H1 (cell line): ENCODE measurements at regions not wholly inside any gene's neighbourhood (a gene's known extent, or its start where the extent isn't known, plus 50 kb on each side); places are given as distances from the start of the nearest gene placed in this dataset.
"Not testable (repeated sequence)": the region's sequence is repeated elsewhere in the genome, so short reads cannot be mapped to it uniquely, and the experiment has no call there.

ENCODE experiments used
- CTCF ChIA-PET: fragments of 300-600 bp; sonication (Branson Sonifier 250); formaldehyde crosslinking; loops from one replicate; lab custom pipeline; 2021; ENCODE audit not compliant: partially characterized antibody; lab: Charles Lee
- POLR2A ChIA-PET: fragments of 300-600 bp; sonication (Branson Sonifier 250); formaldehyde crosslinking; loops from one replicate; lab custom pipeline; 2021; ENCODE audit warnings: inconsistent platforms; ENCODE audit not compliant: partially characterized antibody; lab: Charles Lee
- DNase-seq, 2 experiments: peaks; one replicate each; pipeline versions ENCODE4 v3.0.0 to v3.0.0-alpha.2; 2010 to 2022; ENCODE audit warnings: low spot score in 2 of 2, low read depth in 1 of 2, mixed read lengths in 1 of 2
- FAIRE-seq: peaks from 2 replicates; lab custom pipeline; 2011; peaks lifted over from hg19 to GRCh38; lab: Jason Lieb, UNC
- H2AFZ ChIP-seq: 2 replicates; pipeline ENCODE4 v1.8.1; 2012; ENCODE audit warnings: low read length, inconsistent platforms
- H2AK5ac ChIP-seq: 2 replicates; pipeline ENCODE4 v1.6.1; 2013; ENCODE audit warnings: low read depth, low read length
- H2BK120ac ChIP-seq: replicated peaks from 2 replicates; pipeline ENCODE3; 2013; ENCODE audit warnings: low read depth, low read length, inconsistent platforms
- H2BK12ac ChIP-seq: 2 replicates; pipeline ENCODE4 v1.6.1; 2013; ENCODE audit warnings: low read depth, low read length
- H2BK15ac ChIP-seq: 2 replicates; pipeline ENCODE4 v1.6.1; 2013; ENCODE audit warnings: low read length
- H2BK20ac ChIP-seq: 2 replicates; pipeline ENCODE4 v1.6.1; 2013; ENCODE audit warnings: low read length
- H2BK5ac ChIP-seq: 2 replicates; pipeline ENCODE4 v1.6.1; 2013; ENCODE audit warnings: low read depth, low read length
- H3K14ac ChIP-seq: 2 replicates; pipeline ENCODE4 v1.6.1; 2013; ENCODE audit warnings: inconsistent platforms; ENCODE audit not compliant: insufficient read length
- H3K18ac ChIP-seq: 2 replicates; pipeline ENCODE4 v1.6.1; 2013; ENCODE audit warnings: low read length; ENCODE audit errors: extremely low read depth
- H3K23ac ChIP-seq: 2 replicates; pipeline ENCODE4 v1.6.1; 2013; ENCODE audit warnings: inconsistent platforms; ENCODE audit not compliant: insufficient read length
- H3K23me2 ChIP-seq: 2 replicates; pipeline ENCODE4 v1.6.1; 2013; ENCODE audit warnings: low read depth, low read length
- H3K27ac ChIP-seq: 2 replicates; pipeline ENCODE4 v1.6.1; 2011; ENCODE audit warnings: low read depth, low read length, inconsistent platforms
- H3K27me3 ChIP-seq, 4 experiments: replicated peaks in 1 of 4; 1 replicate in 1 of 4; 2 replicates in 3 of 4; pipeline versions ENCODE4 v1.6.1 to v1.8.1; 2011 to 2013; ENCODE audit warnings: low read length in 3 of 4, mild to moderate bottlenecking in 3 of 4, inconsistent platforms in 2 of 4, mixed read lengths in 2 of 4, moderate library complexity in 1 of 4; ENCODE audit not compliant: control insufficient read depth in 3 of 4, insufficient read depth in 3 of 4; ENCODE audit errors: extremely low read depth in 1 of 4
- H3K36me3 ChIP-seq, 4 experiments: 2 replicates each; pipeline versions ENCODE4 v1.6.1 to v1.8.1; 2011 to 2013; ENCODE audit warnings: mild to moderate bottlenecking in 4 of 4, low read length in 3 of 4, moderate library complexity in 2 of 4, control low read depth in 1 of 4, inconsistent platforms in 1 of 4; ENCODE audit not compliant: insufficient read depth in 4 of 4, control insufficient read depth in 2 of 4
- H3K4ac ChIP-seq: replicated peaks from 2 replicates; pipeline ENCODE3; 2013; ENCODE audit warnings: low read length, low read depth, mixed read lengths, inconsistent platforms; ENCODE audit not compliant: insufficient read length
- H3K4me1 ChIP-seq, 4 experiments: replicated peaks in 1 of 4; 1 replicate in 1 of 4; 2 replicates in 3 of 4; pipeline versions ENCODE4 v1.6.1 to v1.8.1; 2011 to 2013; ENCODE audit warnings: low read length in 3 of 4, inconsistent platforms in 2 of 4, mixed read lengths in 1 of 4; ENCODE audit not compliant: insufficient read depth in 4 of 4, control insufficient read depth in 3 of 4
- H3K4me2 ChIP-seq, 2 experiments: 2 replicates each; pipeline versions ENCODE4 v1.6.1 to v1.8.1; 2011 to 2013; ENCODE audit warnings: low read depth in 2 of 2, low read length in 2 of 2, control low read depth in 1 of 2, inconsistent platforms in 1 of 2, mild to moderate bottlenecking in 1 of 2; ENCODE audit not compliant: insufficient read depth in 1 of 2
- H3K4me3 ChIP-seq, 4 experiments: fragments of 200-600, 300-600 bp in 1 of 4; sonication (generic), shearing (Covaris generic), sonication (Bioruptor Twin) in 1 of 4; 2 replicates each; pipeline versions ENCODE4 v1.5.1 to v1.8.1; 2011 to 2016; ENCODE audit warnings: low read length in 4 of 4, low read depth in 3 of 4, control low read depth in 2 of 4, inconsistent platforms in 2 of 4, mild to moderate bottlenecking in 2 of 4, mixed read lengths in 1 of 4, moderate library complexity in 1 of 4; ENCODE audit not compliant: insufficient read depth in 2 of 4; ENCODE audit errors: extremely low read depth in 1 of 4
- H3K56ac ChIP-seq: replicated peaks from 2 replicates; pipeline ENCODE3; 2013; ENCODE audit warnings: low read depth, mild to moderate bottlenecking, mixed read lengths, low read length, inconsistent platforms; ENCODE audit not compliant: insufficient read length
- H3K79me1 ChIP-seq: 2 replicates; pipeline ENCODE4 v1.6.1; 2013; ENCODE audit warnings: low read depth, low read length, control low read depth
- H3K79me2 ChIP-seq, 2 experiments: 2 replicates each; pipeline versions ENCODE4 v1.6.1 to v1.8.1; 2012 to 2013; ENCODE audit warnings: low read length in 2 of 2, mild to moderate bottlenecking in 2 of 2, inconsistent platforms in 1 of 2; ENCODE audit not compliant: insufficient read depth in 2 of 2, control insufficient read depth in 1 of 2
- H3K9ac ChIP-seq, 4 experiments: replicated peaks in 1 of 4; 1 replicate in 1 of 4; 2 replicates in 3 of 4; pipeline versions ENCODE4 v1.6.1 to v1.8.1; 2011 to 2013; ENCODE audit warnings: low read depth in 3 of 4, low read length in 3 of 4, control low read depth in 2 of 4, mild to moderate bottlenecking in 2 of 4, moderate library complexity in 2 of 4, inconsistent platforms in 1 of 4; ENCODE audit errors: extremely low read depth in 1 of 4
- H3K9me3 ChIP-seq, 2 experiments: 2 replicates each; pipeline versions ENCODE4 v1.6.1 to v1.8.1; 2012 to 2013; ENCODE audit warnings: mild to moderate bottlenecking in 2 of 2, moderate library complexity in 2 of 2, control low read depth in 1 of 2, inconsistent platforms in 1 of 2, low read depth in 1 of 2, low read length in 1 of 2, mixed read lengths in 1 of 2; ENCODE audit not compliant: insufficient read depth in 2 of 2
- H4K20me1 ChIP-seq, 2 experiments: replicated peaks in 1 of 2; 2 replicates each; pipeline versions ENCODE3 to v1.8.1; 2011 to 2013; ENCODE audit warnings: inconsistent platforms in 2 of 2, low read length in 2 of 2, mild to moderate bottlenecking in 1 of 2; ENCODE audit not compliant: insufficient read depth in 2 of 2, control insufficient read depth in 1 of 2
- H4K5ac ChIP-seq: 2 replicates; pipeline ENCODE4 v1.6.1; 2013; ENCODE audit warnings: low read length, low read depth, mixed read lengths, inconsistent platforms; ENCODE audit not compliant: insufficient read length
- H4K8ac ChIP-seq: 2 replicates; pipeline ENCODE4 v1.8.0; 2013; ENCODE audit warnings: mild to moderate bottlenecking, moderate library complexity, low read length, inconsistent platforms; ENCODE audit not compliant: insufficient read depth; ENCODE audit errors: extremely low read depth
- H4K91ac ChIP-seq: replicated peaks from 2 replicates; pipeline ENCODE3; 2013; ENCODE audit warnings: low read length, mixed read lengths, inconsistent platforms; ENCODE audit not compliant: insufficient read length
- WGBS, 2 experiments: shearing (Covaris generic) in 1 of 2; methylation state at CpG; one replicate each; pipeline versions ENCODE4 v1.1.6 to v1.1.7; 2013 to 2015; ENCODE audit warnings: low lambda C conversion rate in 2 of 2, mixed read lengths in 2 of 2, inconsistent platforms in 1 of 2, low coverage in 1 of 2, missing lambda C conversion rate in 1 of 2; ENCODE audit not compliant: insufficient replicate concordance in 2 of 2, insufficient coverage in 1 of 2, insufficient read length in 1 of 2; ENCODE audit errors: extremely low coverage in 1 of 2, missing lambda C conversion rate in 1 of 2; 5-methylcytosine and 5-hydroxymethylcytosine counted together

- H3K9ac ChIP-seq, H3K27ac ChIP-seq, H3K27me3 ChIP-seq, H2BK12ac ChIP-seq, H3K23me2 ChIP-seq, FAIRE-seq, H3K79me1 ChIP-seq, POLR2A ChIA-PET, H4K8ac ChIP-seq, H3K14ac ChIP-seq, H3K4ac ChIP-seq, H2BK5ac ChIP-seq, H3K36me3 ChIP-seq, H3K56ac ChIP-seq, H2AK5ac ChIP-seq, H3K18ac ChIP-seq, H2BK15ac ChIP-seq, H2AFZ ChIP-seq, H3K79me2 ChIP-seq, CTCF ChIA-PET, H3K4me3 ChIP-seq, H4K20me1 ChIP-seq, H2BK20ac ChIP-seq, H3K4me1 ChIP-seq, H3K23ac ChIP-seq, H3K4me2 ChIP-seq, H4K5ac ChIP-seq, DNase-seq, H2BK120ac ChIP-seq, H4K91ac ChIP-seq: not testable (repeated sequence)
- peaks cover 31 to 34% of the 10 kb centered on the region in 2 experiments for H3K9me3 ChIP-seq
- WGBS, 2 experiments = 83% methylated on average over 10 of the region's 11 CpGs; no CpG with 5 or more reads in 1 of the 2 experiments
Observed at GRCh38 chr20:29062451-29062850, 2195.0 kb upstream of the DEFB115 start.

DNA sequence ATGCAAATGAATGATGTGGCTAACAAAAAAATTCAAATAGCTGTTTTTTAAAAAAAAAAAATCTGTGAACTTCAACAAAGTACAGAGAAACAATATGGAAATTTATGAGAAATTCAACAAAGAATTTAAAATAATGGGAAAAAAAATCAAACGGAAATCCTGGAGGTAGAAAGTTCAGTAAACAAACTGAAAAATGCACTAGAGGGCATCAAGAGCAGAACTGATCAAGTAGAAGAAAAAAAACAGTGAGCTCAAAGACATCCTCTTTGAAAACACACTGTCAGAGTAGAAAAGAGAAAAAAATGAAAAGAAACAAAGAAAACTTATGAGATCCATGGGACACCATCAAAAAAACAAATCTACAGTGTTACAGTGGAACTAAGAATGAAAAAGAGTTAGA, 2191.1 kb upstream of the DEFB115 start:
- H4K91ac ChIP-seq, H3K4ac ChIP-seq, H3K14ac ChIP-seq, H2BK5ac ChIP-seq, H3K79me2 ChIP-seq, H3K56ac ChIP-seq, H3K9ac ChIP-seq, H3K79me1 ChIP-seq, H4K8ac ChIP-seq, H4K20me1 ChIP-seq, H2BK120ac ChIP-seq, POLR2A ChIA-PET, FAIRE-seq, DNase-seq, H2BK12ac ChIP-seq, H3K23me2 ChIP-seq, H2AFZ ChIP-seq, H3K36me3 ChIP-seq, H2BK15ac ChIP-seq, H2BK20ac ChIP-seq, H3K4me3 ChIP-seq, H3K4me2 ChIP-seq, H3K18ac ChIP-seq, H2AK5ac ChIP-seq, H4K5ac ChIP-seq, H3K4me1 ChIP-seq, H3K23ac ChIP-seq, H3K27ac ChIP-seq, H3K27me3 ChIP-seq: not testable (repeated sequence)
- CTCF ChIA-PET = interaction anchor here (0.6 kb wide), 1 partner anchor 23 kb away, joined by 4 read pairs; no protein-coding TSS in a partner anchor
- peaks cover 17 to 20% of the 10 kb centered on the region in 2 experiments for H3K9me3 ChIP-seq
- 67% methylated on average over 1 of the region's 1 CpG; no CpG with 5 or more reads in 1 of the 2 experiments for WGBS, 2 experiments
